HG02610 (cell line): ENCODE measurements at regions not wholly inside any gene's neighbourhood (a gene's known extent, or its start where the extent isn't known, plus 50 kb on each side); places are given as distances from the start of the nearest gene placed in this dataset.

Experiments
- ATAC-seq: cut with Tn5 transposase; IDR thresholded peaks from one replicate; pipeline ENCODE4 v1.9.1; 2021; ENCODE audit warnings: mild to moderate bottlenecking, moderate library complexity; ENCODE audit not compliant: unreplicated experiment

DNA sequence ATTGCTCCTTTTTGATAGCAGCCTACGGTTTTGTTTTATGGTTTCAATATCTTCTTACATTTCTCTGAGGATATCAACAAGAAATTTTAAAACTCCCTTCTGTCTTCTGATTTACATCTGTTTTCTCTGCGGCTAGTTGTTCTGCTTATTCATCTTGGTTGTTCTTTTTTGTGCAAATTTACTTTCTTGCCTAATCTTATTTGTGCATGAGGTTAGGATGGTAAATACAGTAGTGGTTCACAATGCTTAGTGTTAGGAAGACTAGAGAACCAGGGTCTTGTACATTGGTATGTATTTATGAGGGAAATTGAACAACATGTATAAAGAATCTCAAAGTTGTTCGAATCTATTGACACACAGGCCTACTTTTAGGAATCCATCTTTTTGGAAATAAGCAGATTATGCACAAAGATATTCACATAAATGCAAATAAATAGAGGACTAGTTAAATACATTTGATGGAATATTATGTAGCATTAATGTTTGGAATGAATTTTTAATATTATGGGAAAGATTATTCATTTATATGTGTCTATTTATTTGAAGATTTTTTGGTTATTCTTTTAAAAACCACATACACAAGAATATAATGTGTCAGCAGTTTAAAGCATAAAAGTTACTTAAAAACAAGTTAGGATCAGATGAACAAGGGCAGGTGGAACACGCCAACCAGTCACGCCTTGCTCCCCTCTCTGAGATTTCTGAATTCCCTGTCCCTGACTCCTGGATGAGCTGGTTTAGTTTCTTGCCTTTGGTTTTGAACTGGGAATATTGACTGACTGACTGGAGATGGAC, 51.4 kb upstream of the RFC3 start:
- ATAC-seq: no peak

DNA sequence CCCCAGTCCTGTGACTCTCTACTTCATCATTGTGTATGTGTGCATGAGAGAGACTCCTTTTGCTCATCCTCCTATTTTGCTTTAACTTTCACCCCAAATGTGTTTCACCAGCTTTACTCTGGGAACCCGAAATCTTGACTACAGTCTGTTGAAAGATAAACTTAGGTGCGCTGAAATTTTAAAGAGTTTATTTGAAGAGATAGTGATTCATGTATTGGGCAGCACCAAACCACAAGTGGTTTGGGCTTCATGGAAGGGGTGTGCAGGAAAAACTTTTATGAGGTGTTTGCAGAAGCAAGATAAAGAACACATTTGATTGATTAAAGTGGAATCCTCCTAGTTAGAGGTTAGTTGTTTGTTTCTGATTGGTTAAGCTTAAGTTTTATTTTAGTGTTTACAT, 50.8 kb upstream of the RFC3 start:
- no peak for ATAC-seq
